Uterus (tissue), 3 donors: ENCODE measurements at regions not wholly inside any gene's neighbourhood (a gene's known extent, or its start where the extent isn't known, plus 50 kb on each side); places are given as distances from the start of the nearest gene placed in this dataset.

Source experiments
- DNase-seq, 2 donors: peaks; one replicate each; pipeline ENCODE4 v3.0.0-alpha.2; 2019 to 2020
- H3K27ac ChIP-seq, 2 donors: fragments of 200-600 bp; sonication (generic); 1 replicate in 1 of 2; 2 replicates in 1 of 2; pipeline ENCODE4 v1.5.1; 2016 to 2018
- H3K27me3 ChIP-seq, 2 donors: fragments of 200-600 bp; sonication (generic); one replicate each; pipeline ENCODE4 v1.5.1; 2018 to 2019; ENCODE audit warnings: control low read depth in 1 of 2
- H3K36me3 ChIP-seq, 2 donors: fragments of 200-600 bp; sonication (generic); one replicate each; pipeline ENCODE4 v1.5.1; 2019; ENCODE audit warnings: control low read depth in 1 of 2
- H3K4me1 ChIP-seq, 2 donors: fragments of 200-600 bp; sonication (generic); one replicate each; pipeline ENCODE4 v1.5.1; 2018 to 2019; ENCODE audit warnings: control low read depth in 1 of 2
- H3K4me3 ChIP-seq, 2 donors: fragments of 200-600 bp; sonication (generic); 1 replicate in 1 of 2; 2 replicates in 1 of 2; pipeline ENCODE4 v1.5.1; 2018 to 2019; ENCODE audit warnings: mild to moderate bottlenecking in 1 of 2
- H3K9me3 ChIP-seq, 2 donors: fragments of 200-600 bp; sonication (generic); one replicate each; pipeline ENCODE4 v1.5.1; 2019; ENCODE audit warnings: control low read depth in 1 of 2
- CTCF ChIP-seq, 4 experiments: fragments of 200-600 bp in 2 of 4; fragments of 450-650 bp in 2 of 4; sonication (generic) in 2 of 4; IDR thresholded peaks; one replicate each; pipeline ENCODE4 v1.5.1; 2016 to 2019; ENCODE audit warnings: antibody characterized with exemption in 4 of 4, mild to moderate bottlenecking in 2 of 4, moderate library complexity in 1 of 4
- POLR2A ChIP-seq, 2 donors: fragments of 450-650 bp; IDR thresholded peaks; one replicate each; pipeline ENCODE4 v1.6.1; 2016; ENCODE audit warnings: antibody characterized with exemption in 2 of 2, mild to moderate bottlenecking in 1 of 2, moderate library complexity in 1 of 2
- intact Hi-C: fragments of 100-400 bp; cut with DNase I; formaldehyde crosslinking; loops from one replicate; pipeline ENCODE4 v1.15.1; 2023; ENCODE audit warnings: low total_unique reads
- donor health status: DM: yes; HTN: yes; CAD: no.

- H3K27ac ChIP-seq, result no peak overlapping the region
- H3K4me1 ChIP-seq, result no peaks in the 10 kb centered on the region
- no peak for DNase-seq
- no peak for TF ChIP-seq CTCF (IDR thresholded peaks at IDR 0.05)
- TF ChIP-seq POLR2A (IDR thresholded peaks at IDR 0.05), result no peak
- H3K4me3 ChIP-seq, result no peak overlapping the region
- H3K9me3 ChIP-seq, result no peaks in the 10 kb centered on the region
- intact Hi-C loops, result no loop called here
- no peaks in the 10 kb centered on the region for H3K27me3 ChIP-seq
- no peaks in the 10 kb centered on the region for H3K36me3 ChIP-seq
Measured at GRCh38 chr1:87512431-87512830, 183.8 kb downstream of the LMO4 start.

- DNase-seq, result no peak
- TF ChIP-seq CTCF (IDR thresholded peaks at IDR 0.05) (no peak), POLR2A (IDR thresholded peaks at IDR 0.05) (no peak)
- Histone ChIP-seq H3K36me3 (no peaks in the 10 kb centered on the region), H3K27me3 (no peaks in the 10 kb centered on the region), H3K9me3 (no peaks in the 10 kb centered on the region), H3K27ac (no peak overlapping the region), H3K4me1 (no peaks in the 10 kb centered on the region), H3K4me3 (no peak overlapping the region)
- intact Hi-C loops, result no loop called here
Measured at GRCh38 chr1:87513255-87513654, 184.6 kb downstream of the LMO4 start.

DNA sequence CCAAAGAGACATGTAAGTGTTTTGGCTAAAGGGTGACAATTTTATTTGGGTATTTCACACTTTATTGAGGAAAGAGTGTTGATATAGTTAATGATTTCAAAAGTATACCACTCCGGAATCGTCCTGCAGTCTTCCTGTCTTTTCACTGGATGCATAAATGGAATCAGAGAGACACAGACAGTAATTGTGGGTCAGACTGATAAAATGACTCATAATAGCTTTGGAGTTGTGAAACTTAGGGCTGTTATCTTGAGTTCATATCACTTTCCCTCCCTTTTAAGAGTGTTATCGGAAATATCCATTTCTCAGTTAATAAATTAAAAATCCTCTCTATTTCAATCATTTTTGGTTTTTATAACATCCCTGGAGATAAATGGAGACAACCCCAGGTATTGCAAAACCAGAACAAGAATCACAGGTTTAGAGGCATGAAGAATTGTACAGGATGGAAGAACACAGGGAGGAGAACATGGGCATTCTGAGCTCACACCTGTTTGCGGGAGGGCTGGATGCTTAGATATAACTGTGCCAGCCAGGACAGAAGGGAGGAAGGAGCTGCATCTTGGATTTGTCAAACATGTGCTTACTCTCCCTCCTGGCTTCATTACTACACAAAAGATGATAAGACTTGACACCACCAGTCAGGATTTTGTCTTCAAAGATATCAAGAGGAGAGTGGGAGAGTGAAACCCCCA lies 185.4 kb downstream of the LMO4 start:
- intact Hi-C loops, result no loop called here
- no peak for TF ChIP-seq POLR2A (IDR thresholded peaks at IDR 0.05)
- no peak for TF ChIP-seq CTCF (IDR thresholded peaks at IDR 0.05)
- no peak for DNase-seq
- Histone ChIP-seq H3K27ac (no peak overlapping the region), H3K36me3 (no peaks in the 10 kb centered on the region), H3K4me1 (no peaks in the 10 kb centered on the region), H3K9me3 (no peaks in the 10 kb centered on the region), H3K4me3 (no peak overlapping the region), H3K27me3 (no peaks in the 10 kb centered on the region)

GRCh38 chr1:87515781-87516180 lies 187.1 kb downstream of the LMO4 start:
- Histone ChIP-seq H3K36me3 (no peaks in the 10 kb centered on the region), H3K4me3 (no peak overlapping the region), H3K27ac (no peak overlapping the region), H3K27me3 (no peaks in the 10 kb centered on the region), H3K9me3 (no peaks in the 10 kb centered on the region), H3K4me1 (no peaks in the 10 kb centered on the region)
- intact Hi-C loops, result no loop called here
- no peak for DNase-seq
- TF ChIP-seq CTCF (IDR thresholded peaks at IDR 0.05), result no peak
- no peak for TF ChIP-seq POLR2A (IDR thresholded peaks at IDR 0.05)

- no peaks in the 10 kb centered on the region for H3K9me3 ChIP-seq
- intact Hi-C loops, result no loop called here
- DNase-seq, result no peak
- H3K27ac ChIP-seq, result no peak overlapping the region
- no peak overlapping the region for H3K4me3 ChIP-seq
- H3K4me1 ChIP-seq, result no peaks in the 10 kb centered on the region
- no peaks in the 10 kb centered on the region for H3K36me3 ChIP-seq
- no peaks in the 10 kb centered on the region for H3K27me3 ChIP-seq
- TF ChIP-seq CTCF (IDR thresholded peaks at IDR 0.05), result no peak
- no peak for TF ChIP-seq POLR2A (IDR thresholded peaks at IDR 0.05)
Measured at GRCh38 chr1:87518794-87519193, 190.1 kb downstream of the LMO4 start.
